PC-3 (cell line): ENCODE measurements at regions not wholly inside any gene's neighbourhood (a gene's known extent, or its start where the extent isn't known, plus 50 kb on each side); places are given as distances from the start of the nearest gene placed in this dataset.
"Not testable (repeated sequence)": the region's sequence is repeated elsewhere in the genome, so short reads cannot be mapped to it uniquely, and the experiment has no call there.

ENCODE experiments used
- ATAC-seq: fragments of 200-7000 bp; cut with Tn5 transposase; 2 replicates; pipeline ENCODE4 v1.9.1; 2020; ENCODE audit warnings: mild to moderate bottlenecking, moderate library complexity
- BruUV-seq: library from RNA; stranded (reverse); fragments of 400-500 nt; replicated peaks from 2 replicates; lab custom pipeline; 2021; lab: Mats Ljungman, UMichigan
- CTCF ChIA-PET: fragments of 300-600 bp; sonication (Branson Sonifier 250); formaldehyde crosslinking; loops from one replicate; lab custom pipeline; 2022; ENCODE audit warnings: antibody characterized with exemption; lab: Charles Lee
- POLR2A ChIA-PET: fragments of 300-600 bp; sonication (Branson Sonifier 250); formaldehyde crosslinking; loops from one replicate; lab custom pipeline; 2022; ENCODE audit warnings: antibody characterized with exemption; ENCODE audit not compliant: unreplicated experiment; lab: Charles Lee
- DNase-seq: peaks from one replicate; pipeline ENCODE4 v3.0.0-alpha.2; 2015
- H2AFZ ChIP-seq: fragments of 300-600 bp; sonication (generic); 2 replicates; pipeline ENCODE4 v1.6.0; 2016; ENCODE audit warnings: antibody characterized with exemption, low read length
- H3F3A ChIP-seq: fragments of 300-600 bp; sonication (generic); one replicate; pipeline ENCODE4 v1.6.0; 2017; ENCODE audit warnings: antibody characterized with exemption, low read length, control low read depth, mild to moderate bottlenecking; ENCODE audit not compliant: unreplicated experiment
- H3K27ac ChIP-seq: fragments of 300-600 bp; sonication (generic); 2 replicates; pipeline ENCODE4 v1.5.1; 2016; ENCODE audit warnings: mild to moderate bottlenecking, low read length
- H3K27me3 ChIP-seq: fragments of 300-600 bp; sonication (generic); 2 replicates; pipeline ENCODE4 v1.6.1; 2016; ENCODE audit warnings: low read length, mixed read lengths
- H3K36me3 ChIP-seq: fragments of 300-600 bp; sonication (generic); 2 replicates; pipeline ENCODE4 v1.6.1; 2016; ENCODE audit warnings: low read depth, mixed run types, low read length, mixed read lengths
- H3K4me1 ChIP-seq: fragments of 300-600 bp; sonication (generic); 2 replicates; pipeline ENCODE4 v1.5.1; 2016; ENCODE audit warnings: low read length; ENCODE audit not compliant: insufficient read depth
- H3K4me2 ChIP-seq: fragments of 300-600 bp; sonication (generic); 2 replicates; pipeline ENCODE4 v1.6.0; 2016; ENCODE audit warnings: low read length
- H3K4me3 ChIP-seq: fragments of 300-600 bp; sonication (generic); 2 replicates; pipeline ENCODE4 v1.5.1; 2016; ENCODE audit warnings: mild to moderate bottlenecking, low read length, mixed read lengths
- H3K79me2 ChIP-seq: fragments of 300-600 bp; sonication (generic); 2 replicates; pipeline ENCODE4 v1.6.1; 2017; ENCODE audit warnings: low read length, mixed read lengths
- H3K9ac ChIP-seq: fragments of 300-600 bp; sonication (generic); 2 replicates; pipeline ENCODE4 v1.6.0; 2016; ENCODE audit warnings: mild to moderate bottlenecking, low read length
- H3K9me2 ChIP-seq: fragments of 300-600 bp; sonication (generic); replicated peaks from 2 replicates; pipeline ENCODE4 v1.6.1; 2016; ENCODE audit warnings: mixed run types, low read length, mixed read lengths
- H3K9me3 ChIP-seq: fragments of 300-600 bp; sonication (generic); 2 replicates; pipeline ENCODE4 v1.6.1; 2016; ENCODE audit warnings: low read length, mixed read lengths
- H4K20me1 ChIP-seq: fragments of 300-600 bp; sonication (generic); 2 replicates; pipeline ENCODE4 v1.6.1; 2016; ENCODE audit warnings: low read length, mixed read lengths
- CTCF ChIP-seq: fragments of 300-600 bp; sonication (generic); conservative IDR thresholded peaks from 2 replicates; pipeline ENCODE4 v1.5.1; 2017; ENCODE audit warnings: antibody characterized with exemption, low read depth, mild to moderate bottlenecking, low read length
- EZH2 ChIP-seq: fragments of 300-600 bp; sonication (generic); IDR thresholded peaks from one replicate; pipeline ENCODE4 v1.6.1; 2017; ENCODE audit warnings: antibody characterized with exemption, mild to moderate bottlenecking, low read length; ENCODE audit not compliant: unreplicated experiment
- EZH2phosphoT487 ChIP-seq: fragments of 300-600 bp; sonication (generic); IDR thresholded peaks from 2 replicates; pipeline ENCODE4 v1.6.1; 2018; ENCODE audit warnings: mild to moderate bottlenecking, antibody characterized with exemption, low read length, borderline replicate concordance
- intact Hi-C: fragments of 100-400 bp; cut with micrococcal nuclease; formaldehyde crosslinking; loops from 2 replicates; pipeline ENCODE4 v1.9.0; 2023

GRCh38 chr10:125231116-125231812 is 70.9 kb upstream of the CTBP2 start:
- no peaks in the 10 kb centered on the region for H3F3A ChIP-seq
- no peaks in the 10 kb centered on the region for H3K9me2 ChIP-seq
- H3K27me3 ChIP-seq: no peaks in the 10 kb centered on the region
- H3K4me1 ChIP-seq: peaks cover 26% of the 10 kb centered on the region
- no peaks in the 10 kb centered on the region for H3K79me2 ChIP-seq
- H4K20me1 ChIP-seq: no peaks in the 10 kb centered on the region
- BruUV-seq: no TSS peak
- no peaks in the 10 kb centered on the region for H3K36me3 ChIP-seq
- peak overlapping the region; percentile 80 for H3K27ac ChIP-seq
- peak overlapping the region; percentile 44 for H3K9ac ChIP-seq
- no peaks in the 10 kb centered on the region for H3K9me3 ChIP-seq
- H2AFZ ChIP-seq: peak overlapping the region; percentile 88
- POLR2A ChIA-PET: no interaction called here
- TF ChIP-seq CTCF (no peak), EZH2phosphoT487 (no peak), EZH2 (no peak)
- CTCF ChIA-PET: no interaction called here
- peak overlapping the region; percentile 77 for H3K4me2 ChIP-seq
- DNase-seq: peak; percentile 91
- peak; percentile 98 for ATAC-seq
- no peak overlapping the region for H3K4me3 ChIP-seq
- intact Hi-C loops: loop anchor here (5.0 kb wide), 1 partner anchor 69 kb away; the partner anchor contains the start of gene CTBP2

GRCh38 chr10:125230251-125230650 is 69.9 kb upstream of the CTBP2 start:
- CTCF ChIA-PET: no interaction called here
- POLR2A ChIA-PET: no interaction called here
- Histone ChIP-seq H3K27ac (no peak overlapping the region), H3K4me3 (no peak overlapping the region), H3K9me2 (no peaks in the 10 kb centered on the region), H3K79me2 (no peaks in the 10 kb centered on the region), H3K4me1 (peaks cover 26% of the 10 kb centered on the region), H3K9ac (no peak overlapping the region), H3F3A (no peaks in the 10 kb centered on the region), H3K4me2 (no peak overlapping the region), H4K20me1 (no peaks in the 10 kb centered on the region), H3K36me3 (no peaks in the 10 kb centered on the region), H3K27me3 (no peaks in the 10 kb centered on the region), H3K9me3 (no peaks in the 10 kb centered on the region), H2AFZ (no peak overlapping the region)
- no TSS peak for BruUV-seq
- ATAC-seq: no peak
- no peak for DNase-seq
- intact Hi-C loops: loop anchor here (5.0 kb wide), 1 partner anchor 68 kb away; the partner anchor contains the start of gene CTBP2
- TF ChIP-seq CTCF (no peak), EZH2 (no peak), EZH2phosphoT487 (no peak)

GRCh38 chr10:125228245-125228940 is 68.0 kb upstream of the CTBP2 start:
- H3K36me3 ChIP-seq, ATAC-seq, H3K4me3 ChIP-seq, H4K20me1 ChIP-seq, H3K27me3 ChIP-seq, H3K9ac ChIP-seq, H3K4me2 ChIP-seq, H3K9me2 ChIP-seq, CTCF ChIA-PET, BruUV-seq, intact Hi-C loops, H3F3A ChIP-seq, H2AFZ ChIP-seq, H3K27ac ChIP-seq, H3K79me2 ChIP-seq, POLR2A ChIA-PET, H3K9me3 ChIP-seq, DNase-seq: not testable (repeated sequence)
- peaks cover 26% of the 10 kb centered on the region for H3K4me1 ChIP-seq
